ENCODE measurements at regions not wholly inside any gene's neighbourhood (a gene's known extent, or its start where the extent isn't known, plus 50 kb on each side); places are given as distances from the start of the nearest gene placed in this dataset.

GRCh38 chr4:163273922-163274321 is 58.5 kb downstream of the NPY1R start:
- Histone ChIP-seq H3K27ac (ENCODE audit: low read depth, low read length) (no peak overlapping the region), H3K4me3 (ENCODE audit: low read depth, low read length) (no peak overlapping the region), H3K27me3 (ENCODE audit: control insufficient read depth, insufficient read depth, low read length) (no peaks in the 10 kb centered on the region), H3K9me3 (ENCODE audit: control insufficient read depth, insufficient read depth, low read length) (no peaks in the 10 kb centered on the region)
- TF ChIP-seq, protein P1, sequence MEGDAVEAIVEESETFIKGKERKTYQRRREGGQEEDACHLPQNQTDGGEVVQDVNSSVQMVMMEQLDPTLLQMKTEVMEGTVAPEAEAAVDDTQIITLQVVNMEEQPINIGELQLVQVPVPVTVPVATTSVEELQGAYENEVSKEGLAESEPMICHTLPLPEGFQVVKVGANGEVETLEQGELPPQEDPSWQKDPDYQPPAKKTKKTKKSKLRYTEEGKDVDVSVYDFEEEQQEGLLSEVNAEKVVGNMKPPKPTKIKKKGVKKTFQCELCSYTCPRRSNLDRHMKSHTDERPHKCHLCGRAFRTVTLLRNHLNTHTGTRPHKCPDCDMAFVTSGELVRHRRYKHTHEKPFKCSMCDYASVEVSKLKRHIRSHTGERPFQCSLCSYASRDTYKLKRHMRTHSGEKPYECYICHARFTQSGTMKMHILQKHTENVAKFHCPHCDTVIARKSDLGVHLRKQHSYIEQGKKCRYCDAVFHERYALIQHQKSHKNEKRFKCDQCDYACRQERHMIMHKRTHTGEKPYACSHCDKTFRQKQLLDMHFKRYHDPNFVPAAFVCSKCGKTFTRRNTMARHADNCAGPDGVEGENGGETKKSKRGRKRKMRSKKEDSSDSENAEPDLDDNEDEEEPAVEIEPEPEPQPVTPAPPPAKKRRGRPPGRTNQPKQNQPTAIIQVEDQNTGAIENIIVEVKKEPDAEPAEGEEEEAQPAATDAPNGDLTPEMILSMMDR (IDR thresholded peaks at IDR 0.05; ENCODE audit: low read depth, low read length) = no peak
- DNase-seq (ENCODE audit: low read depth, low spot score) = no peak
- ChIA-PET POLR2A (no interaction called here), CTCF (no interaction called here)

- H3K27me3 ChIP-seq (ENCODE audit: control insufficient read depth, insufficient read depth, low read length) = no peaks in the 10 kb centered on the region
- no peaks in the 10 kb centered on the region for H3K9me3 ChIP-seq (ENCODE audit: control insufficient read depth, insufficient read depth, low read length)
- ChIA-PET CTCF (no interaction called here), POLR2A (no interaction called here)
- TF ChIP-seq, protein P1 (IDR thresholded peaks at IDR 0.05; ENCODE audit: low read depth, low read length) = no peak
- no peak for DNase-seq (ENCODE audit: low read depth, low spot score)
- no peak overlapping the region for H3K27ac ChIP-seq (ENCODE audit: low read depth, low read length)
- no peak overlapping the region for H3K4me3 ChIP-seq (ENCODE audit: low read depth, low read length)
These were observed 59.2 kb downstream of the NPY1R start for GRCh38 chr4:163273203-163273602.

- TF ChIP-seq, protein P1 (IDR thresholded peaks at IDR 0.05; ENCODE audit: low read depth, low read length) = no peak
- no peak for DNase-seq (ENCODE audit: low read depth, low spot score)
- POLR2A ChIA-PET = no interaction called here
- H3K9me3 ChIP-seq (ENCODE audit: control insufficient read depth, insufficient read depth, low read length) = 0 out of 2 replicates have a peak, but pooled peaks cover 3% of the 10 kb centered on the region
- no peak overlapping the region for H3K4me3 ChIP-seq (ENCODE audit: low read depth, low read length)
- no peaks in the 10 kb centered on the region for H3K27me3 ChIP-seq (ENCODE audit: control insufficient read depth, insufficient read depth, low read length)
- CTCF ChIA-PET = no interaction called here
- H3K27ac ChIP-seq (ENCODE audit: low read depth, low read length) = no peak overlapping the region
These were observed 60.8 kb downstream of the NPY1R start for GRCh38 chr4:163271555-163272127.

DNA sequence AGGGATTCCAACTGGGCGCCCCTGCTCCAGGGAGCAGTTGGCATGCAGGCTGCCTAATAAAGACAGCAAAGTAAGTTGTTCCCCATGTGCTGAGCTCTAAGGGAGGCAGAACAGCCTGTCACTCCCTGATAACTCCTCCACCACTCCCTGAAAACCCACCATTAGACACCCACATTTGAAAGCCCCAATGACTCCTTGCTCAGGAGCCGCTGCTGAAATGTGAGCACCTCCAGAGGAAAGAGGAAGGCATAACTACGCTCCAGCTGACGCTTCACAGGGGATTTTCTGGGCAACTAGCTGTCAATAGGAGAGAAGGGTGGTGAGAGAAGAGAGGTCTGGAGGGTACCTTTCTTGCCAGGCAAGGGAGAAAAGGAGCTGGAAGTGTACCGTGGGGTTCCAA is 62.5 kb downstream of the NPY1R start:
- Histone ChIP-seq H3K27me3 (ENCODE audit: control insufficient read depth, insufficient read depth, low read length) (no peaks in the 10 kb centered on the region), H3K27ac (ENCODE audit: low read depth, low read length) (no peak overlapping the region), H3K4me3 (ENCODE audit: low read depth, low read length) (no peak overlapping the region), H3K9me3 (ENCODE audit: control insufficient read depth, insufficient read depth, low read length) (peaks cover 6% of the 10 kb centered on the region; the same call in 1 of the 2 replicates)
- ChIA-PET CTCF (no interaction called here), POLR2A (no interaction called here)
- DNase-seq (ENCODE audit: low read depth, low spot score) = no peak
- TF ChIP-seq, protein P1 (IDR thresholded peaks at IDR 0.05; ENCODE audit: low read depth, low read length) = no peak

DNA sequence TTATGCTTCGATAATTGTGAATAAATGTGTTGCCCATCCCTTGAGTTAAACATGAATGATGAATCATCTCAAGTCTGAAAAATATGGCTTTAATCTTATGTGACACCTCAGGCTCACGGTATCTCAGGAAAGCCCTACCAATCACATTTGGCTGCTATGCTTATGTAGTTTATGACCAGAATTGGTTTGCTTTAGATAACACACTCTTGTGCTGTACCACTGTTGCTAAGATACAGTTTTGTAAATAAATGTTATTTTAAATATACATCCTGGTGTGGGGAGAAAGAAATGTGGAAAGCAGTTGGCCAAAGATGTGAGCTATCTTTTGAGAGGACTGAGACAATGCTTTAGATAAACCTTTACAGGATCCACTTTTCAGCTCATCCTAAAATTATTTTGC is 63.2 kb downstream of the NPY1R start:
- TF ChIP-seq, protein P1 (IDR thresholded peaks at IDR 0.05; ENCODE audit: low read depth, low read length) = no peak
- ChIA-PET CTCF (no interaction called here), POLR2A (no interaction called here)
- H3K9me3 ChIP-seq (ENCODE audit: control insufficient read depth, insufficient read depth, low read length) = peaks cover 6% of the 10 kb centered on the region; the same call in 1 of the 2 replicates
- no peak overlapping the region for H3K4me3 ChIP-seq (ENCODE audit: low read depth, low read length)
- DNase-seq (ENCODE audit: low read depth, low spot score) = no peak
- H3K27me3 ChIP-seq (ENCODE audit: control insufficient read depth, insufficient read depth, low read length) = no peaks in the 10 kb centered on the region
- no peak overlapping the region for H3K27ac ChIP-seq (ENCODE audit: low read depth, low read length)

All from AG04450 (cell line).